WTC11 (cell line): ENCODE measurements at regions not wholly inside any gene's neighbourhood (a gene's known extent, or its start where the extent isn't known, plus 50 kb on each side); places are given as distances from the start of the nearest gene placed in this dataset.

ENCODE experiments used
- ETV6 ChIP-seq: sonication (generic); formaldehyde crosslinking; IDR thresholded peaks from 2 replicates; pipeline ENCODE4 v1.8.1; 2022; ENCODE audit warnings: mild to moderate bottlenecking, missing genetic modification reagents
- JUN ChIP-seq: sonication (generic); formaldehyde crosslinking; IDR thresholded peaks from 2 replicates; pipeline ENCODE4 v1.8.0; 2023; ENCODE audit warnings: mild to moderate bottlenecking, missing genetic modification reagents
- TF ChIP-seq, protein P1 (sequence below): sonication (generic); formaldehyde crosslinking; IDR thresholded peaks from 2 replicates; pipeline ENCODE4 v1.8.0; 2022; ENCODE audit warnings: mild to moderate bottlenecking, missing genetic modification reagents
- TF ChIP-seq, protein P2 (sequence below): fragments of 200-600 bp; IDR thresholded peaks from 2 replicates; pipeline ENCODE4 v1.8.0; 2022; ENCODE audit warnings: antibody characterized with exemption
- TF ChIP-seq, protein P3 (sequence below): sonication (generic); formaldehyde crosslinking; IDR thresholded peaks from 2 replicates; pipeline ENCODE4 v1.8.1; 2023; ENCODE audit warnings: mild to moderate bottlenecking, missing genetic modification reagents
- TF ChIP-seq, protein P4 (sequence below): sonication (generic); formaldehyde crosslinking; conservative IDR thresholded peaks from 2 replicates; pipeline ENCODE4 v1.8.1; 2023; ENCODE audit warnings: mild to moderate bottlenecking, low read depth, missing genetic modification reagents, moderate library complexity
- TF ChIP-seq, protein P5 (sequence below): sonication (generic); formaldehyde crosslinking; IDR thresholded peaks from 2 replicates; pipeline ENCODE4 v1.8.1; 2023; ENCODE audit warnings: mild to moderate bottlenecking, missing genetic modification reagents
- TF ChIP-seq, protein P6 (sequence below): fragments of 250-450 bp; sonication (Bioruptor Pico); conservative IDR thresholded peaks from 2 replicates; pipeline ENCODE4 v1.9.0; 2021; ENCODE audit warnings: mild to moderate bottlenecking
- TF ChIP-seq, protein P7 (sequence below): fragments of 250-450 bp; sonication (Bioruptor Pico); IDR thresholded peaks from 2 replicates; pipeline ENCODE4 v1.9.0; 2021; ENCODE audit warnings: moderate library complexity, mild to moderate bottlenecking, inconsistent platforms, borderline replicate concordance
- TF ChIP-seq, protein P8 (sequence below): sonication (generic); formaldehyde crosslinking; IDR thresholded peaks from 2 replicates; pipeline ENCODE4 v1.8.1; 2023; ENCODE audit warnings: mild to moderate bottlenecking, missing genetic modification reagents, moderate library complexity

DNA sequence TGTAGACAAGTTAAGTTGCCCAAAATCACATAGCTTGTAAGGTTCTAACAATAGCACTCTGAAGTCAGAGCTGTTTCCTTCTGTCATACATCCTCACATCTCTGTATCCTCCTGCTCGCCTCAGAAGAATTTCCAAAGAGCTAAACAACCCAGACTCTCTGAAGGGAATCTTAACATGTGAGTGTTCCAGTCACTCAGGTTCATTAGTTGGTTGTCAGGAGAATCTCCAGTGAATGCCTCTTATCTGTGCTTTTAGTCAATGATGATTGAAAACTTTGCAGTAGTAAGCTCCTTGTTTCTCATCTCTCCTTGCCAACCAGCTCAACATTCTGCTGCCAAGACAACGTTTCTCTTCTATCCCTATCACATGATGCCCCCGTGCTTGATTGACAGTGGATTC, 195.5 kb downstream of the C11orf91 start:
- TF ChIP-seq, protein P1, sequence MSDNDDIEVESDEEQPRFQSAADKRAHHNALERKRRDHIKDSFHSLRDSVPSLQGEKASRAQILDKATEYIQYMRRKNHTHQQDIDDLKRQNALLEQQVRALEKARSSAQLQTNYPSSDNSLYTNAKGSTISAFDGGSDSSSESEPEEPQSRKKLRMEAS (CRISPR knock-in tag), result no peak
- TF ChIP-seq, protein P2, sequence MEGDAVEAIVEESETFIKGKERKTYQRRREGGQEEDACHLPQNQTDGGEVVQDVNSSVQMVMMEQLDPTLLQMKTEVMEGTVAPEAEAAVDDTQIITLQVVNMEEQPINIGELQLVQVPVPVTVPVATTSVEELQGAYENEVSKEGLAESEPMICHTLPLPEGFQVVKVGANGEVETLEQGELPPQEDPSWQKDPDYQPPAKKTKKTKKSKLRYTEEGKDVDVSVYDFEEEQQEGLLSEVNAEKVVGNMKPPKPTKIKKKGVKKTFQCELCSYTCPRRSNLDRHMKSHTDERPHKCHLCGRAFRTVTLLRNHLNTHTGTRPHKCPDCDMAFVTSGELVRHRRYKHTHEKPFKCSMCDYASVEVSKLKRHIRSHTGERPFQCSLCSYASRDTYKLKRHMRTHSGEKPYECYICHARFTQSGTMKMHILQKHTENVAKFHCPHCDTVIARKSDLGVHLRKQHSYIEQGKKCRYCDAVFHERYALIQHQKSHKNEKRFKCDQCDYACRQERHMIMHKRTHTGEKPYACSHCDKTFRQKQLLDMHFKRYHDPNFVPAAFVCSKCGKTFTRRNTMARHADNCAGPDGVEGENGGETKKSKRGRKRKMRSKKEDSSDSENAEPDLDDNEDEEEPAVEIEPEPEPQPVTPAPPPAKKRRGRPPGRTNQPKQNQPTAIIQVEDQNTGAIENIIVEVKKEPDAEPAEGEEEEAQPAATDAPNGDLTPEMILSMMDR, result no peak
- TF ChIP-seq, protein P3, sequence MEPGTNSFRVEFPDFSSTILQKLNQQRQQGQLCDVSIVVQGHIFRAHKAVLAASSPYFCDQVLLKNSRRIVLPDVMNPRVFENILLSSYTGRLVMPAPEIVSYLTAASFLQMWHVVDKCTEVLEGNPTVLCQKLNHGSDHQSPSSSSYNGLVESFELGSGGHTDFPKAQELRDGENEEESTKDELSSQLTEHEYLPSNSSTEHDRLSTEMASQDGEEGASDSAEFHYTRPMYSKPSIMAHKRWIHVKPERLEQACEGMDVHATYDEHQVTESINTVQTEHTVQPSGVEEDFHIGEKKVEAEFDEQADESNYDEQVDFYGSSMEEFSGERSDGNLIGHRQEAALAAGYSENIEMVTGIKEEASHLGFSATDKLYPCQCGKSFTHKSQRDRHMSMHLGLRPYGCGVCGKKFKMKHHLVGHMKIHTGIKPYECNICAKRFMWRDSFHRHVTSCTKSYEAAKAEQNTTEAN (CRISPR knock-in tag), result no peak
- TF ChIP-seq, protein P4, sequence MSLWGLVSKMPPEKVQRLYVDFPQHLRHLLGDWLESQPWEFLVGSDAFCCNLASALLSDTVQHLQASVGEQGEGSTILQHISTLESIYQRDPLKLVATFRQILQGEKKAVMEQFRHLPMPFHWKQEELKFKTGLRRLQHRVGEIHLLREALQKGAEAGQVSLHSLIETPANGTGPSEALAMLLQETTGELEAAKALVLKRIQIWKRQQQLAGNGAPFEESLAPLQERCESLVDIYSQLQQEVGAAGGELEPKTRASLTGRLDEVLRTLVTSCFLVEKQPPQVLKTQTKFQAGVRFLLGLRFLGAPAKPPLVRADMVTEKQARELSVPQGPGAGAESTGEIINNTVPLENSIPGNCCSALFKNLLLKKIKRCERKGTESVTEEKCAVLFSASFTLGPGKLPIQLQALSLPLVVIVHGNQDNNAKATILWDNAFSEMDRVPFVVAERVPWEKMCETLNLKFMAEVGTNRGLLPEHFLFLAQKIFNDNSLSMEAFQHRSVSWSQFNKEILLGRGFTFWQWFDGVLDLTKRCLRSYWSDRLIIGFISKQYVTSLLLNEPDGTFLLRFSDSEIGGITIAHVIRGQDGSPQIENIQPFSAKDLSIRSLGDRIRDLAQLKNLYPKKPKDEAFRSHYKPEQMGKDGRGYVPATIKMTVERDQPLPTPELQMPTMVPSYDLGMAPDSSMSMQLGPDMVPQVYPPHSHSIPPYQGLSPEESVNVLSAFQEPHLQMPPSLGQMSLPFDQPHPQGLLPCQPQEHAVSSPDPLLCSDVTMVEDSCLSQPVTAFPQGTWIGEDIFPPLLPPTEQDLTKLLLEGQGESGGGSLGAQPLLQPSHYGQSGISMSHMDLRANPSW (CRISPR knock-in tag), result no peak
- TF ChIP-seq ETV6 (CRISPR knock-in tag) (no peak), JUN (CRISPR knock-in tag) (no peak)
- TF ChIP-seq, protein P5, sequence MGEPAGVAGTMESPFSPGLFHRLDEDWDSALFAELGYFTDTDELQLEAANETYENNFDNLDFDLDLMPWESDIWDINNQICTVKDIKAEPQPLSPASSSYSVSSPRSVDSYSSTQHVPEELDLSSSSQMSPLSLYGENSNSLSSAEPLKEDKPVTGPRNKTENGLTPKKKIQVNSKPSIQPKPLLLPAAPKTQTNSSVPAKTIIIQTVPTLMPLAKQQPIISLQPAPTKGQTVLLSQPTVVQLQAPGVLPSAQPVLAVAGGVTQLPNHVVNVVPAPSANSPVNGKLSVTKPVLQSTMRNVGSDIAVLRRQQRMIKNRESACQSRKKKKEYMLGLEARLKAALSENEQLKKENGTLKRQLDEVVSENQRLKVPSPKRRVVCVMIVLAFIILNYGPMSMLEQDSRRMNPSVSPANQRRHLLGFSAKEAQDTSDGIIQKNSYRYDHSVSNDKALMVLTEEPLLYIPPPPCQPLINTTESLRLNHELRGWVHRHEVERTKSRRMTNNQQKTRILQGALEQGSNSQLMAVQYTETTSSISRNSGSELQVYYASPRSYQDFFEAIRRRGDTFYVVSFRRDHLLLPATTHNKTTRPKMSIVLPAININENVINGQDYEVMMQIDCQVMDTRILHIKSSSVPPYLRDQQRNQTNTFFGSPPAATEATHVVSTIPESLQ (CRISPR knock-in tag), result no peak
- TF ChIP-seq, protein P6, sequence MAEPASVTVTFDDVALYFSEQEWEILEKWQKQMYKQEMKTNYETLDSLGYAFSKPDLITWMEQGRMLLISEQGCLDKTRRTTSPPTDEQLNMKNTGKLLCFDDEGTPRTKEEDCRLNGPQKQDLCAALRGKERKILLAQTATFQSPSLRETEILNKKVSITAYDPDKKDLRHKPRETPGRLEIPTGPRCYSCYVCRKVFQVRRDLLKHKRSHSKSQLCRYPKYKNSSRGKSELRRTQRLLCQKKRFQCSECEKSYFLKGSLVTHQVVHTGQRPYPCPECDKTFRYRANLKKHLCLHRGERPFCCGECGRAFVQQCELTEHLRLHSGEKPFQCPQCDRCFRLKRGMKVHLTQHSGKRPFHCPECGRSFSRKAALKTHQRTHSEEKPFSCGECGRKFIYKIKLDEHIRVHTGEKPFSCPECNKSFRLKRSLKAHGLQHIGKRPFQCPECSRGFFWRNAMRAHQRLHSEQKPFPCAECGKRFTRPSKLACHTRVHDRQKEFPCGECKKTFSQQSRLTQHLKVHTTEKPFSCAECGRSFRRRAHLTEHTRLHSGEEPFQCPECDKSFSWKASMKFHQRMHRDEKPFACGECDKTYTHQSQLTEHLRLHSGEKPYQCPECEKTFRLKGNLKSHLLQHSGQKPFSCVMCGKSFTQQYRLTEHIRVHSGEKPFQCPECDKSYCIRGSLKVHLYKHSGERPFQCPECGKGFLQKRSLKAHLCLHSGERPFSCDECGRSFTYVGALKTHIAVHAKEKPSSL, result no peak
- TF ChIP-seq, protein P7, sequence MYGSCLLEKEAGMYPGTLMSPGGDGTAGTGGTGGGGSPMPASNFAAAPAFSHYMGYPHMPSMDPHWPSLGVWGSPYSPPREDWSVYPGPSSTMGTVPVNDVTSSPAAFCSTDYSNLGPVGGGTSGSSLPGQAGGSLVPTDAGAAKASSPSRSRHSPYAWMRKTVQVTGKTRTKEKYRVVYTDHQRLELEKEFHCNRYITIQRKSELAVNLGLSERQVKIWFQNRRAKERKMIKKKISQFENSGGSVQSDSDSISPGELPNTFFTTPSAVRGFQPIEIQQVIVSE, result no peak
- TF ChIP-seq, protein P8, sequence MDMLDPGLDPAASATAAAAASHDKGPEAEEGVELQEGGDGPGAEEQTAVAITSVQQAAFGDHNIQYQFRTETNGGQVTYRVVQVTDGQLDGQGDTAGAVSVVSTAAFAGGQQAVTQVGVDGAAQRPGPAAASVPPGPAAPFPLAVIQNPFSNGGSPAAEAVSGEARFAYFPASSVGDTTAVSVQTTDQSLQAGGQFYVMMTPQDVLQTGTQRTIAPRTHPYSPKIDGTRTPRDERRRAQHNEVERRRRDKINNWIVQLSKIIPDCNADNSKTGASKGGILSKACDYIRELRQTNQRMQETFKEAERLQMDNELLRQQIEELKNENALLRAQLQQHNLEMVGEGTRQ (CRISPR knock-in tag), result no peak
